Adrenal gland (tissue), 9 donors: ENCODE measurements at regions not wholly inside any gene's neighbourhood (a gene's known extent, or its start where the extent isn't known, plus 50 kb on each side); places are given as distances from the start of the nearest gene placed in this dataset.

Source experiments
- DNase-seq, 7 donors: peaks; one replicate each; pipeline ENCODE4 v3.0.0-alpha.2; 2019 to 2020
- H3K27ac ChIP-seq, 5 donors: fragments of 200-600 bp; sonication (generic) in 4 of 5; 1 replicate in 3 of 5; 2 replicates in 2 of 5; pipeline versions ENCODE4 v1.5.1 to v1.8.0; 2016 to 2020; ENCODE audit warnings: mild to moderate bottlenecking in 1 of 5
- H3K27me3 ChIP-seq: fragments of 200-600 bp; 2 replicates; pipeline ENCODE4 v1.8.0; 2021
- H3K36me3 ChIP-seq, 2 donors: fragments of 200-600 bp; replicated peaks in 1 of 2; 1 replicate in 1 of 2; 2 replicates in 1 of 2; pipeline versions ENCODE4 v1.5.1 to v1.8.0; 2018 to 2022
- H3K4me1 ChIP-seq, 2 donors: fragments of 200-600 bp; replicated peaks in 1 of 2; 1 replicate in 1 of 2; 2 replicates in 1 of 2; pipeline versions ENCODE4 v1.5.1 to v1.8.0; 2018 to 2021
- H3K4me3 ChIP-seq, 4 donors: fragments of 200-600 bp; sonication (generic) in 3 of 4; one replicate each; pipeline ENCODE4 v1.5.1; 2016 to 2018
- H3K9me3 ChIP-seq, 3 donors: fragments of 200-600 bp; sonication (generic) in 1 of 3; replicated peaks in 1 of 3; 1 replicate in 2 of 3; 2 replicates in 1 of 3; pipeline versions ENCODE4 v1.5.1 to v1.8.0; 2016 to 2021
- CTCF ChIP-seq, 6 experiments: fragments of 450-650 bp in 4 of 6; fragments of 200-600 bp in 2 of 6; sonication (generic) in 1 of 6; IDR thresholded peaks; 1 replicate in 5 of 6; 2 replicates in 1 of 6; pipeline versions ENCODE4 v1.5.1 to v1.8.0; 2016 to 2021; ENCODE audit warnings: antibody characterized with exemption in 6 of 6, mild to moderate bottlenecking in 2 of 6, moderate library complexity in 1 of 6
- POLR2A ChIP-seq, 2 donors: fragments of 450-650 bp; IDR thresholded peaks; one replicate each; pipeline ENCODE4 v1.6.1; 2017; ENCODE audit warnings: antibody characterized with exemption in 2 of 2, mild to moderate bottlenecking in 2 of 2, moderate library complexity in 1 of 2
- WGBS, 4 donors: extraction: QIAGEN DNeasy Blood & Tissue Kit in 2 of 4; methylation state at CpG; one replicate each; pipeline versions ENCODE4 v1.1.5 to v1.1.7; 2013 to 2017; 5-methylcytosine and 5-hydroxymethylcytosine counted together
- intact Hi-C, 2 donors: fragments of 100-400 bp; cut with DNase I; formaldehyde crosslinking; loops; one replicate each; pipeline versions ENCODE4 v1.14.1 to v1.15.0; 2022 to 2023
- donor health status: healthy with polysubstance abuse.
- donor health status: Bipolar disorder and iron deficiency.
- donor health status: DM: yes; HTN: yes; CAD: no.
- donor health status: DM: no; HTN: no; CAD: no.
- donor health status: DM: no; HTN: no; CAD: no.

DNA sequence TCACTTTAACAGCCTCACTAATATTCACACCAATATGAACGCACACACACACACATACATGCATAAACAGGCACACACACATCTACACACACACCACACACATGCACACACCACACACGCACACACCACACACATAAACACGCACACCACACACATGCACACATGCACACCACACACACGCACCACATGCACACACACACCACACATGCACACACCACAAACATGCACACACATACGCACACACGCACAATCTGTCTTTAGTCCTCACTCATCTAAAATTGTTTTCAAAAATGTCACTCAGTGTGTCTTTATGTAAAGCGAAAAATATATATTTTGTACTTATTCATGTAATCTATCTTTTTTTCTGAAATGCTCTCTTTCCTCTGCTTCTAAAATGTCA, 158.1 kb upstream of the SGCG start:
- intact Hi-C loops, result no loop called here

GRCh38 chr13:23025864-23026608, 154.7 kb upstream of the SGCG start:
- intact Hi-C loops, result no loop called here
- H3K9me3 ChIP-seq, result no peaks in the 10 kb centered on the region
- WGBS, 4 donors, result 55 to 63% (median 61%) methylated on average over 5 of the region's 5 CpGs
- no peak for TF ChIP-seq CTCF (IDR thresholded peaks at IDR 0.05)
- no peak for TF ChIP-seq POLR2A (IDR thresholded peaks at IDR 0.05)
- no peak overlapping the region for H3K27ac ChIP-seq
- no peak for DNase-seq
- no peaks in the 10 kb centered on the region for H3K27me3 ChIP-seq
- H3K4me1 ChIP-seq, result no peaks in the 10 kb centered on the region
- H3K4me3 ChIP-seq, result no peak overlapping the region
- no peaks in the 10 kb centered on the region for H3K36me3 ChIP-seq

More for the DNA sequence above, 158.1 kb upstream of the SGCG start:
- DNase-seq, result no peak
- Histone ChIP-seq H3K4me1 (no peaks in the 10 kb centered on the region), H3K9me3 (no peaks in the 10 kb centered on the region), H3K36me3 (no peaks in the 10 kb centered on the region), H3K27me3 (no peaks in the 10 kb centered on the region), H3K27ac (no peak overlapping the region), H3K4me3 (no peak overlapping the region)
- no peak for TF ChIP-seq CTCF (IDR thresholded peaks at IDR 0.05)
- no peak for TF ChIP-seq POLR2A (IDR thresholded peaks at IDR 0.05)
- WGBS, 4 donors, result 81 to 86% (median 82%) methylated on average over 7 of the region's 7 CpGs

- Histone ChIP-seq H3K9me3 (no peaks in the 10 kb centered on the region), H3K36me3 (no peaks in the 10 kb centered on the region), H3K27me3 (no peaks in the 10 kb centered on the region), H3K4me1 (no peaks in the 10 kb centered on the region), H3K4me3 (no peak overlapping the region), H3K27ac (no peak overlapping the region)
- 50 to 59% (median 56%) methylated on average over 3 of the region's 3 CpGs for WGBS, 4 donors
- no peak for TF ChIP-seq POLR2A (IDR thresholded peaks at IDR 0.05)
- TF ChIP-seq CTCF (IDR thresholded peaks at IDR 0.05), result no peak
- DNase-seq, result no peak
- intact Hi-C loops, result no loop called here
These were observed 141.4 kb upstream of the SGCG start for GRCh38 chr13:23039266-23039935.

DNA sequence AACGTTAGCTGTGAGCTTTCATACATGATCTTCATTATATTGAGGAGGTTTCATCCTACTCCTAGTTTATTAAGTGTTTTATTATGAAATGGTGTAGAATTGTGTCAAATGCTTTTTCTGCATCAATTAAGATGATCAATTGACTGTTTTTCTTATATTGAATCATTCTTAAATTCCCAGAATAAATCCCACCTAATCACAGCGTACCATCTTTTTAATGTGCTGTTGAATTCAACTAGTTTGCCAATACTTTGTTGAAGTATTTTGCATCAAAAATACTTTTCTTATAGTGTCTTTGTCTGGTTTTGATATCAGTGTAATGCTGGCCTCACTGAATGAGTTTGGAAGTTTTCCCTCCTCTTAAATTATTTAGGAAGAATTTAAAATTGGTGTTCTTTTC, 138.6 kb upstream of the SGCG start:
- Histone ChIP-seq H3K27me3 (no peaks in the 10 kb centered on the region), H3K4me3 (no peak overlapping the region), H3K9me3 (no peaks in the 10 kb centered on the region), H3K36me3 (no peaks in the 10 kb centered on the region), H3K4me1 (no peaks in the 10 kb centered on the region), H3K27ac (no peak overlapping the region)
- WGBS, 4 donors, result 80 to 92% (median 87%) methylated on average over 2 of the region's 2 CpGs
- no peak for DNase-seq
- intact Hi-C loops, result no loop called here
- TF ChIP-seq CTCF (IDR thresholded peaks at IDR 0.05) (no peak), POLR2A (IDR thresholded peaks at IDR 0.05) (no peak)
